Cardiac septum (tissue), 1 donor: ENCODE measurements at regions not wholly inside any gene's neighbourhood (a gene's known extent, or its start where the extent isn't known, plus 50 kb on each side); places are given as distances from the start of the nearest gene placed in this dataset.

Experiments
- DNase-seq: peaks from one replicate; pipeline ENCODE4 v3.0.0-alpha.2; 2020; ENCODE audit warnings: low spot score
- intact Hi-C: fragments of 100-400 bp; cut with DNase I; formaldehyde crosslinking; loops from one replicate; pipeline ENCODE4 v1.14.0; 2022
- donor health status: DM: no; HTN: no; CAD: no.

DNA sequence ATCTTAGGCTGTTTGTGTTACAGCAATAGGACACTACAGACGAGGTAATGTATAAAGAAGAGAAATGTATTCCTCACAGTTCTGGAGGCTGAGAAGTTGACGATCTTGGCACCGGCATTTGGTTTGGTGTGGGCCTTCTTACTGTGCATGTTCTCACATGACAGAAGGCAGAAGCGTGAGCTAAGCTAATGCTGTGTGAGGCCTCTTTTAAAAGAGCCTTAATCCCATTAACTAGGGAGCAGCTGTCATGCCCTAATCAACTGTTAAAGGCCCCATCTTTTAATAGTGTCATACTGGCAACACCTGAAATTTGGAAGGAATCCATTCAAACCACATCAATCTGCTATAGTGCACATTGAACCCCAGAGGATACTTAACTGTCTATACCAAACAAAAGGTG is 992.9 kb downstream of the GALC start:
- intact Hi-C loops = no loop called here
- DNase-seq = no peak

DNA sequence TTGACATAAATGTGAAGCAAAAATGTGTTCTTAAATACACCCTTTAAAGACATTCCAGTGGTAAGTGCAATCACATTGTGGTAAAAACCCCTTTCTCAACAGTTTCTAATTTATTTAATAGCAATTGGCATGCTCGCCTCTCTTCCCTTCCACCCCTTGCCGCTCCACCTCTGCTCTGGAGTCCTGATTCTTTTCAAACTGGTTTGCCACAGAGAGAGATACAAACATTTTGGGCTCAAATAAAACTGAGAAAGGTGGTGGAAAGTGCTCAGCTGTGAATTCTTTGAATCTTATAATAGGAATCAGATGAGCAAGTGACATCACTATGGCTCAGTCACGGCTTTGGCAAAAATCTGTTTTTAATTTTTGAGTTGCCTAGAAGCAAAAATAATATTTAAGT is 993.9 kb downstream of the GALC start:
- intact Hi-C loops = no loop called here
- no peak for DNase-seq

DNA sequence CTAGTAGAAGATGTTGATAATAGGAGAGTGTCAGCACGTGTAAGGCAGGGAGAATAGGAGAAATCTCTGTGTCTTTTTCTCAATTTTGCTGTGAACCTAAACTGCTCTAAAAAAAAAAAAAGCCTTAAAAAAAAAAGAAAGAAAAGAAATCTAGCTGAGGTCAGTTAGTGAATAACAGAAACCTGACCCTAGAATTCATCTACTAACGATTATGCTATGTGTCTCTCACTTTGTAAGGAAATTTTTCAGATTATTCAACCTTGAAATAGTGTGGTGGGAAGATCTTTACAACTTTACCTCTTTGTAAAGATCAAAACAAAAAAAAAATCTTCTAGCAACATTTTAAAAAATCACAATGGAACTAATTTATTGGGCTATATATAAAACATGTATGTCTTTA is 995.7 kb downstream of the GALC start:
- DNase-seq = no peak
- intact Hi-C loops = no loop called here

GRCh38 chr14:86990396-86990795 is 1002.6 kb downstream of the GALC start:
- DNase-seq = no peak
- intact Hi-C loops = no loop called here

GRCh38 chr14:86989285-86989684 is 1003.7 kb downstream of the GALC start:
- intact Hi-C loops = no loop called here
- no peak for DNase-seq

GRCh38 chr14:86987966-86988365 is 1005.0 kb downstream of the GALC start:
- intact Hi-C loops = no loop called here
- no peak for DNase-seq

GRCh38 chr14:86973177-86973576 is 1019.8 kb downstream of the GALC start:
- intact Hi-C loops = no loop called here
- no peak for DNase-seq

DNA sequence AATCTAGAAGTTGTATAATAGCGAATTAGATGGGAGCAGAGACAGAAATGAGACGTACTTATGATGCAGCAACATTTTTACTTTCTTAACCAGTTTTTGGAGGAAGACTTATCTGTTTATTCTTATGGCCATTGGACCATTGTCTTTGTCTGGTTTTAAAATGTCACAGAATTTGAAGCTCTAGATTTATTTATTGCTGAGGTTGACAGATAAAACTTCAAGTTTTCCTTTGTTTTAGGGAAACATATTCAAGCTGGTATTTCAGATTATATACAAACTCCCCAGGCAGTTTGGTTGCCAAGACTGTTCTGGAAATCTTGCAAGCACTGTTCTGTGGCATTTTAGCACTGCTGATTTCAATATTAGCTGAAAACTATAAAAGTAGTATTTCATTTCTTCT is 1021.7 kb downstream of the GALC start:
- intact Hi-C loops = no loop called here
- DNase-seq = no peak

- intact Hi-C loops = no loop called here
- no peak for DNase-seq
Observed at GRCh38 chr14:86961106-86961716, 1031.8 kb downstream of the GALC start.

GRCh38 chr14:86955771-86956354 is 1037.1 kb downstream of the GALC start:
- DNase-seq = no peak
- intact Hi-C loops = no loop called here

GRCh38 chr14:86954623-86955022 is 1038.4 kb downstream of the GALC start:
- no peak for DNase-seq
- intact Hi-C loops = no loop called here

GRCh38 chr14:86946446-86946845 is 1046.5 kb downstream of the GALC start:
- DNase-seq = no peak
- intact Hi-C loops = no loop called here

DNA sequence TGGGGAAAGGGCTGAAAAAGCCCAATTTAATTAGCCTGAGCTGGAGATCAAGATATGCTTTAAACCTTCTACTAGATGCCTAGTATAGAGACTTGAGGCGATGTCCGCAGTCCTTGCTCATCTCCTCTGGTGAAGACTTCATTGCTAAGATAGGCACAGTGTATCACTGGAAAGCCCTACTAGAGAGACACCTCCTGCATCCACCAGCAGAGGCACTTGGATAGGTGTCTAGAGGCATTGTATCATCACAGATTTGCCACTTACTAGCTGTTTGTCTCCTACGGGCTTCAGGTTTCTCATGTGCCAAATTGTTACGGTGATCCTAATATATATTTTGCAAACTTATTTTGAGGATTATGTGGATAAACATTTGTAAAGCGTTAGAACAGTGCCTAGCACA is 1048.5 kb downstream of the GALC start:
- DNase-seq = no peak
- intact Hi-C loops = no loop called here

DNA sequence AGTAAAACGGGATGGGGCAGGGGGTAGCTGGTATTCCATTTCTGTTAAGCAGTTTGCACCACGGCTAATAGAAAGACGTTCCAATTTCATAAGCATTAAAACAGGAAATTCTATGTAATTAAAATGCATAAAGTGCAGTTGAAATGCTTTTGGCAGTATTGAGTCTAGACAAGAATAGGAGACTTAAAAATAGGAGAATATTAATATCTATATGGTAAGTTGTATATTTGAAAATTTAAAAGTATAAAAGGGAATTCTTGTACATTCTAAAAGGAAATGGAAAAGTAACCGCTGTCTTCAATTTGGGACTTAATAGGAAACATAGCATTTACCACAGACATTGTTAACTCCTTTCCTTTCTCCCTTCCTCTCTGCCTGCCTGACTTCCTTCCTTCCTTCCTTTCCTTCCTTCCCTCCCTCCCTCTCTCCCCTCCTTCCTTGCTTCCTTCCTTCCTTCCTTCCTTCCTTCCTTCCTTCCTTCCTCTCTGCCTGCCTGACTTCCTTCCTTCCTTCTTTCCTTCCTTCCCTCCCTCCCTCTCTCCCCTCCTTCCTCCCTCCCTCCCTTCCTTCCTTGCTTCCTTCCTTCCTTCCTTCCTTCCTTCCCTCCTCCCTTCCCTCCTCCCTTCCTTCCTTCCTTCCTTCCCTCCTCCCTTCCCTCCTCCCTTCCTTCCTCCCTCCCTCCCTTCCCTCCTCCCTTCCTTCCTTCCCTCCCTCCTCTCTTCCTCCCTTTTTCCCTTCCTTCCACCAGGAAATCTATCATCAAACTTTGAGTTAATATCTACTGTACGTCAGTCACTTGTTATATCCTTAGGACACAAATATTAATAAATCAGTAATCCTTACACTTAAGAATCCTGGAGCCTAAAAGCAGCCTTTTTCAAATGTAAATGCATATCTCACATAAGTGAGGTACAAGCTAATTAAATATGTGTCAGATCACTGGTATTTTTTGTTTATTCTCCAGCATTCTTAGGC is 1049.3 kb downstream of the GALC start:
- intact Hi-C loops = no loop called here
- DNase-seq = no peak

- intact Hi-C loops = no loop called here
- DNase-seq = no peak
Observed at GRCh38 chr14:86942936-86943335, 1050.0 kb downstream of the GALC start.

DNA sequence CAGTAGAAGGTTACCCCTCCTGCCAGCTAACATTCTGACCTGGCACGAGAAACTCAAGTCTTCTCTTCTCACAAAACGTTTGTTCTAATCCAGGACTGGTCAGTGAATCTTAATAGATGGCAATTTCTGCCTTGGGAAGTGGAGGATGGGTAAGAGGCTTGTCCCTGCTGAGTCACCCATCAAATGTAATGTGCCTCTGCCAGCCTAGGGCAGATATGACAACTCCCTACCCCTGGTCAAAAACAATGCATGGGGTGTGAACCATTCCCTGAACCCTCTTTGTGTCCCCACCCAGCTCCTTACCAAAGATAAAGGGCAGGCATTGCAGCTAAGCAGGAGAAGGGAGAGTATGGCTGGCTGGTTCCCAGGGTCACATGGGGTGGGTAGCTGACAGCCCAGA is 1052.9 kb downstream of the GALC start:
- no peak for DNase-seq
- intact Hi-C loops = no loop called here

DNA sequence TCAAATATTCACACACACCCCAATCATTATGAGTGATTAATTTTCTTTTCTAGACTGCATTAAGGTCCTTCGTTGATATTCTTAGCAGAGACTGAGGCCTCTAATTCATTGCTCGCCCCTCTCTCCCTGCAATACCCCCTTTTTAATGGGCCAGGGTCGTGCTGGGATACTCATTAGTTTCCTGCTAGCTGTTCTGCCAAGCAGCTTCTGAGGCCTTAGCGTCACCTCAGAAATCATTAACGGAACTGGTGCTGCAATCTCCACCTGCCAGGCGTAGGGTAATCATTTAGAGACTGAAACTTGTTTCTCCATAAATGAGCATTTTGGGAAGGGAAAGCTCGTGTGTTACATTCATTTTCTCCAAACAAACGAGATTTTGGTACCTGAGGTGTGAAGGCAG is 1054.7 kb downstream of the GALC start:
- DNase-seq = no peak
- intact Hi-C loops = no loop called here

GRCh38 chr14:86936556-86936955 is 1056.4 kb downstream of the GALC start:
- no peak for DNase-seq
- intact Hi-C loops = no loop called here

DNA sequence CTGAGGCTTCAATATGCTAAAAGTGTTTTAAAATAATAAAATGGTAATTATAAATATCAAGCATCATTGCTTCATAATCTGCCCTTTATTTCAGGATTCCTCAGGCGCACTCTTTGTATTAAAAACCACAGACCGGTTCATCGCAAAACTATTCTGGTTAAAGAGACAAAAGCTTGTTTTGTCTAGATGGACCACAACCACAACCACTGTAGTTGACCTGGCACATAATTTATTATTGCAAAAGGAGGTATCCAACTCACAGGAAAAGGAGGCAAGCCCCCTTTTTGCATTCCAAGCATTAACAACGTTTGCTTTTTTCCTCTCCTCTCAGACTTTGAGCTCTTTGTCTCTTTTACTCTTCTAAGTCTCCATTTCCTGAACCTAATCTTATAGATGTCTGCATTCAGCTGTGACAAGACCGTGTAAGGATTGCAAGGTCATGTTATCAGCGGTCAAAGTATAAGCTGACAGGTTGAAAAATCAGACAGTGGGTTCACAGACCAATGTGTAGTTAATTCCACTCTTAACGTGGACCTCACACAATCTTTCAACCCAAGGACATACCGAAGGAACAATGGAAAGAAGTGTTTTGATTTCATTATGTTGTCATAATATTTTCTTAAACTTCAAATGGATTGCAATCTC is 1057.6 kb downstream of the GALC start:
- intact Hi-C loops = no loop called here
- no peak for DNase-seq

- no peak for DNase-seq
- intact Hi-C loops = no loop called here
Observed at GRCh38 chr14:86933958-86934595, 1058.9 kb downstream of the GALC start.
